Neural cell (in vitro differentiated cells): ENCODE measurements at regions not wholly inside any gene's neighbourhood (a gene's known extent, or its start where the extent isn't known, plus 50 kb on each side); places are given as distances from the start of the nearest gene placed in this dataset.

Source experiments
- H2AFZ ChIP-seq: fragments of 200-600, 300-800 bp; sonication (generic), shearing (Covaris generic); 2 replicates; pipeline ENCODE4 v1.6.0; 2014; ENCODE audit warnings: low read depth, mild to moderate bottlenecking, antibody characterized with exemption, low read length, moderate library complexity
- H3F3A ChIP-seq: fragments of 200-600 bp; shearing (Covaris generic); 2 replicates; pipeline ENCODE4 v1.6.1; 2016; ENCODE audit warnings: mild to moderate bottlenecking, moderate library complexity, mixed read lengths, antibody characterized with exemption, low read length; ENCODE audit not compliant: insufficient read depth, poor library complexity, severe bottlenecking
- H3K27ac ChIP-seq: fragments of 200-600, 300-800 bp; sonication (generic), shearing (Covaris generic); 2 replicates; pipeline ENCODE4 v1.5.1; 2014; ENCODE audit warnings: mild to moderate bottlenecking, low read length, moderate library complexity
- H3K27me3 ChIP-seq: fragments of 300-800, 200-600 bp; sonication (generic), shearing (Covaris generic); 2 replicates; pipeline ENCODE4 v1.6.0; 2014; ENCODE audit warnings: mild to moderate bottlenecking, low read depth, low read length, moderate library complexity; ENCODE audit not compliant: insufficient read depth
- H3K36me3 ChIP-seq: fragments of 300-800, 200-600 bp; sonication (generic), shearing (Covaris generic); 2 replicates; pipeline ENCODE4 v1.5.1; 2014; ENCODE audit warnings: mild to moderate bottlenecking, antibody characterized with exemption, low read length, moderate library complexity; ENCODE audit not compliant: insufficient read depth
- H3K4me2 ChIP-seq: fragments of 300-800, 200-600 bp; sonication (generic), shearing (Covaris generic); 2 replicates; pipeline ENCODE4 v1.6.0; 2014; ENCODE audit warnings: mild to moderate bottlenecking, low read length
- H3K4me3 ChIP-seq: fragments of 300-800, 200-600 bp; sonication (generic), shearing (Covaris generic); 2 replicates; pipeline ENCODE4 v1.5.1; 2014; ENCODE audit warnings: mild to moderate bottlenecking, low read length, moderate library complexity
- H3K79me2 ChIP-seq: fragments of 200-600 bp; shearing (Covaris generic); replicated peaks from 2 replicates; pipeline ENCODE4 v1.6.0; 2014; ENCODE audit warnings: mild to moderate bottlenecking, low read length, moderate library complexity; ENCODE audit not compliant: insufficient read depth
- H3K9ac ChIP-seq: fragments of 300-800, 200-600 bp; sonication (generic), shearing (Covaris generic); 2 replicates; pipeline ENCODE4 v1.6.1; 2016; ENCODE audit warnings: mild to moderate bottlenecking, low read length, mixed read lengths
- H3K9me2 ChIP-seq: fragments of 200-600 bp; shearing (Covaris generic); 2 replicates; pipeline ENCODE4 v1.6.1; 2016; ENCODE audit warnings: mild to moderate bottlenecking, low read length, mixed read lengths; ENCODE audit not compliant: insufficient read depth
- H3K9me3 ChIP-seq: fragments of 200-600, 300-800 bp; sonication (generic), shearing (Covaris generic); 2 replicates; pipeline ENCODE4 v1.6.1; 2016; ENCODE audit warnings: mild to moderate bottlenecking, mixed run types, low read length, moderate library complexity, mixed read lengths
- H4K20me1 ChIP-seq: fragments of 200-600 bp; shearing (Covaris generic); 2 replicates; pipeline ENCODE4 v1.6.1; 2016; ENCODE audit warnings: mild to moderate bottlenecking, mixed run types; ENCODE audit not compliant: insufficient read depth
- EP300 ChIP-seq: fragments of 450-650 bp; conservative IDR thresholded peaks from 2 replicates; pipeline ENCODE4 v1.6.1; 2014; ENCODE audit warnings: antibody characterized with exemption, mild to moderate bottlenecking, moderate library complexity; ENCODE audit not compliant: poor library complexity, severe bottlenecking
- EZH2 ChIP-seq: fragments of 200-600, 300-800 bp; shearing (Covaris generic), sonication (generic); IDR thresholded peaks from 2 replicates; pipeline ENCODE4 v1.6.1; 2014; ENCODE audit warnings: antibody characterized with exemption, low read length, borderline replicate concordance, mild to moderate bottlenecking; ENCODE audit not compliant: insufficient read depth, poor library complexity, severe bottlenecking
- MXI1 ChIP-seq: fragments of 450-650 bp; conservative IDR thresholded peaks from 2 replicates; pipeline ENCODE4 v1.6.1; 2014; ENCODE audit warnings: antibody characterized with exemption, mild to moderate bottlenecking; ENCODE audit not compliant: poor library complexity, severe bottlenecking
- POLR2AphosphoS5 ChIP-seq: IDR thresholded peaks from 2 replicates; pipeline ENCODE4 v1.6.1; 2012
- RAD21 ChIP-seq: fragments of 450-650 bp; conservative IDR thresholded peaks from 2 replicates; pipeline ENCODE4 v1.6.1; 2014; ENCODE audit warnings: antibody characterized with exemption, mild to moderate bottlenecking, moderate library complexity
- SMC3 ChIP-seq: fragments of 450-650 bp; conservative IDR thresholded peaks from 2 replicates; pipeline ENCODE4 v1.6.1; 2014; ENCODE audit warnings: antibody characterized with exemption, mild to moderate bottlenecking, moderate library complexity; ENCODE audit not compliant: poor library complexity
- TAF1 ChIP-seq: IDR thresholded peaks from 2 replicates; pipeline ENCODE4 v1.6.1; 2012; ENCODE audit warnings: low read depth
- TF ChIP-seq, protein P1 (sequence below): fragments of 450-650 bp; IDR thresholded peaks from 2 replicates; pipeline ENCODE4 v1.5.1; 2014; ENCODE audit warnings: antibody characterized with exemption, mild to moderate bottlenecking, moderate library complexity; ENCODE audit not compliant: poor library complexity, severe bottlenecking
- TF ChIP-seq, protein P2 (sequence below): IDR thresholded peaks from 2 replicates; pipeline ENCODE4 v1.6.1; 2012; ENCODE audit warnings: borderline replicate concordance

- H2AFZ ChIP-seq = no peak overlapping the region
- no peak overlapping the region for H3K9ac ChIP-seq
- no peak overlapping the region for H3K4me2 ChIP-seq
- no peaks in the 10 kb centered on the region for H3K9me3 ChIP-seq
- H3K27ac ChIP-seq = no peak overlapping the region
- TF ChIP-seq, protein P1, sequence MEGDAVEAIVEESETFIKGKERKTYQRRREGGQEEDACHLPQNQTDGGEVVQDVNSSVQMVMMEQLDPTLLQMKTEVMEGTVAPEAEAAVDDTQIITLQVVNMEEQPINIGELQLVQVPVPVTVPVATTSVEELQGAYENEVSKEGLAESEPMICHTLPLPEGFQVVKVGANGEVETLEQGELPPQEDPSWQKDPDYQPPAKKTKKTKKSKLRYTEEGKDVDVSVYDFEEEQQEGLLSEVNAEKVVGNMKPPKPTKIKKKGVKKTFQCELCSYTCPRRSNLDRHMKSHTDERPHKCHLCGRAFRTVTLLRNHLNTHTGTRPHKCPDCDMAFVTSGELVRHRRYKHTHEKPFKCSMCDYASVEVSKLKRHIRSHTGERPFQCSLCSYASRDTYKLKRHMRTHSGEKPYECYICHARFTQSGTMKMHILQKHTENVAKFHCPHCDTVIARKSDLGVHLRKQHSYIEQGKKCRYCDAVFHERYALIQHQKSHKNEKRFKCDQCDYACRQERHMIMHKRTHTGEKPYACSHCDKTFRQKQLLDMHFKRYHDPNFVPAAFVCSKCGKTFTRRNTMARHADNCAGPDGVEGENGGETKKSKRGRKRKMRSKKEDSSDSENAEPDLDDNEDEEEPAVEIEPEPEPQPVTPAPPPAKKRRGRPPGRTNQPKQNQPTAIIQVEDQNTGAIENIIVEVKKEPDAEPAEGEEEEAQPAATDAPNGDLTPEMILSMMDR = no peak
- TF ChIP-seq MXI1 (no peak), TAF1 (no peak), POLR2AphosphoS5 (no peak), EP300 (no peak), SMC3 (no peak), RAD21 (no peak), EZH2 (no peak)
- TF ChIP-seq, protein P2, sequence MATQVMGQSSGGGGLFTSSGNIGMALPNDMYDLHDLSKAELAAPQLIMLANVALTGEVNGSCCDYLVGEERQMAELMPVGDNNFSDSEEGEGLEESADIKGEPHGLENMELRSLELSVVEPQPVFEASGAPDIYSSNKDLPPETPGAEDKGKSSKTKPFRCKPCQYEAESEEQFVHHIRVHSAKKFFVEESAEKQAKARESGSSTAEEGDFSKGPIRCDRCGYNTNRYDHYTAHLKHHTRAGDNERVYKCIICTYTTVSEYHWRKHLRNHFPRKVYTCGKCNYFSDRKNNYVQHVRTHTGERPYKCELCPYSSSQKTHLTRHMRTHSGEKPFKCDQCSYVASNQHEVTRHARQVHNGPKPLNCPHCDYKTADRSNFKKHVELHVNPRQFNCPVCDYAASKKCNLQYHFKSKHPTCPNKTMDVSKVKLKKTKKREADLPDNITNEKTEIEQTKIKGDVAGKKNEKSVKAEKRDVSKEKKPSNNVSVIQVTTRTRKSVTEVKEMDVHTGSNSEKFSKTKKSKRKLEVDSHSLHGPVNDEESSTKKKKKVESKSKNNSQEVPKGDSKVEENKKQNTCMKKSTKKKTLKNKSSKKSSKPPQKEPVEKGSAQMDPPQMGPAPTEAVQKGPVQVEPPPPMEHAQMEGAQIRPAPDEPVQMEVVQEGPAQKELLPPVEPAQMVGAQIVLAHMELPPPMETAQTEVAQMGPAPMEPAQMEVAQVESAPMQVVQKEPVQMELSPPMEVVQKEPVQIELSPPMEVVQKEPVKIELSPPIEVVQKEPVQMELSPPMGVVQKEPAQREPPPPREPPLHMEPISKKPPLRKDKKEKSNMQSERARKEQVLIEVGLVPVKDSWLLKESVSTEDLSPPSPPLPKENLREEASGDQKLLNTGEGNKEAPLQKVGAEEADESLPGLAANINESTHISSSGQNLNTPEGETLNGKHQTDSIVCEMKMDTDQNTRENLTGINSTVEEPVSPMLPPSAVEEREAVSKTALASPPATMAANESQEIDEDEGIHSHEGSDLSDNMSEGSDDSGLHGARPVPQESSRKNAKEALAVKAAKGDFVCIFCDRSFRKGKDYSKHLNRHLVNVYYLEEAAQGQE = no peak
- no peak overlapping the region for H3K4me3 ChIP-seq
- H3K36me3 ChIP-seq = no peaks in the 10 kb centered on the region
- H3K27me3 ChIP-seq = no peaks in the 10 kb centered on the region
- H3K79me2 ChIP-seq = no peaks in the 10 kb centered on the region
- no peaks in the 10 kb centered on the region for H3K9me2 ChIP-seq
- no peaks in the 10 kb centered on the region for H4K20me1 ChIP-seq
- no peaks in the 10 kb centered on the region for H3F3A ChIP-seq
Measured at GRCh38 chr2:120415728-120416509, 70.0 kb downstream of the INHBB start.

GRCh38 chr2:120418174-120418787 is 72.3 kb downstream of the INHBB start:
- no peak overlapping the region for H3K4me3 ChIP-seq
- no peaks in the 10 kb centered on the region for H3K36me3 ChIP-seq
- H3K27ac ChIP-seq = no peak overlapping the region
- H3K9ac ChIP-seq = no peak overlapping the region
- no peaks in the 10 kb centered on the region for H3K9me3 ChIP-seq
- H3F3A ChIP-seq = no peaks in the 10 kb centered on the region
- H4K20me1 ChIP-seq = no peaks in the 10 kb centered on the region
- H3K27me3 ChIP-seq = no peaks in the 10 kb centered on the region
- H3K79me2 ChIP-seq = no peaks in the 10 kb centered on the region
- H3K4me2 ChIP-seq = no peak overlapping the region
- TF ChIP-seq POLR2AphosphoS5 (no peak), TAF1 (no peak), RAD21 (no peak), EZH2 (no peak), SMC3 (no peak), MXI1 (no peak)
- TF ChIP-seq, protein P1 = no peak
- H2AFZ ChIP-seq = no peak overlapping the region
- no peaks in the 10 kb centered on the region for H3K9me2 ChIP-seq
